AG20443 (cell line): ENCODE measurements at regions not wholly inside any gene's neighbourhood (a gene's known extent, or its start where the extent isn't known, plus 50 kb on each side); places are given as distances from the start of the nearest gene placed in this dataset.
"Not testable (repeated sequence)": the region's sequence is repeated elsewhere in the genome, so short reads cannot be mapped to it uniquely, and the experiment has no call there.

Experiments used
- DNase-seq: peaks from one replicate; pipeline ENCODE4 v3.0.0; 2012; ENCODE audit warnings: low spot score, mixed read lengths

GRCh38 chr11:134866215-134866614 lies 454.2 kb upstream of the B3GAT1 start:
- no peak for DNase-seq

GRCh38 chr11:134864968-134865305 lies 452.9 kb upstream of the B3GAT1 start:
- DNase-seq: no peak

GRCh38 chr11:134864233-134864967 lies 452.4 kb upstream of the B3GAT1 start:
- no peak for DNase-seq

- no peak for DNase-seq
Observed at GRCh38 chr11:134863294-134863693, 451.3 kb upstream of the B3GAT1 start.

GRCh38 chr11:134862587-134863195 lies 450.6 kb upstream of the B3GAT1 start:
- no peak for DNase-seq

- no peak for DNase-seq
Observed at GRCh38 chr11:134862105-134862502, 450.1 kb upstream of the B3GAT1 start.

GRCh38 chr11:134861490-134862104 lies 449.6 kb upstream of the B3GAT1 start:
- DNase-seq: no peak

GRCh38 chr11:134858783-134859480 lies 446.9 kb upstream of the B3GAT1 start:
- no peak for DNase-seq

- no peak for DNase-seq
Observed at GRCh38 chr11:134857035-134857434, 445.0 kb upstream of the B3GAT1 start.

GRCh38 chr11:134856056-134856971 lies 444.3 kb upstream of the B3GAT1 start:
- no peak for DNase-seq

- DNase-seq: no peak
Observed at GRCh38 chr11:134853992-134854991, 442.2 kb upstream of the B3GAT1 start.

GRCh38 chr11:134851503-134852224 lies 439.6 kb upstream of the B3GAT1 start:
- not testable (repeated sequence) for DNase-seq

GRCh38 chr11:134850566-134850965 lies 438.5 kb upstream of the B3GAT1 start:
- no peak for DNase-seq

GRCh38 chr11:134849833-134850232 lies 437.8 kb upstream of the B3GAT1 start:
- DNase-seq: no peak

- no peak for DNase-seq
Observed at GRCh38 chr11:134847083-134847715, 435.2 kb upstream of the B3GAT1 start.

- DNase-seq: no peak
Observed at GRCh38 chr11:134846328-134847082, 434.5 kb upstream of the B3GAT1 start.

GRCh38 chr11:134845474-134846327 lies 433.7 kb upstream of the B3GAT1 start:
- DNase-seq: no peak

- DNase-seq: no peak
Observed at GRCh38 chr11:134844838-134845237, 432.8 kb upstream of the B3GAT1 start.
